ENCODE measurements at regions not wholly inside any gene's neighbourhood (a gene's known extent, or its start where the extent isn't known, plus 50 kb on each side); places are given as distances from the start of the nearest gene placed in this dataset.
"Not testable (repeated sequence)": the region's sequence is repeated elsewhere in the genome, so short reads cannot be mapped to it uniquely, and the experiment has no call there.

- H3K36me3 ChIP-seq = no peaks in the 10 kb centered on the region
- 61 to 77% (median 66%) methylated on average over 1 of the region's 1 CpG for WGBS, 4 donors
- H3K9me3 ChIP-seq = peaks cover 0 to 11% (median 0%) of the 10 kb centered on the region in 12 donors
- H3K4me3 ChIP-seq = no peak overlapping the region
- H3K27me3 ChIP-seq = no peaks in the 10 kb centered on the region
- intact Hi-C loops (cut with DNase I) = no loop called here
- ATAC-seq = no peak
- H3K27ac ChIP-seq = no peak overlapping the region
- DNase-seq = no peak
- no peaks in the 10 kb centered on the region for H3K4me1 ChIP-seq
- TF ChIP-seq POLR2A (IDR thresholded peaks at IDR 0.05) = no peak
- TF ChIP-seq, protein P1, sequence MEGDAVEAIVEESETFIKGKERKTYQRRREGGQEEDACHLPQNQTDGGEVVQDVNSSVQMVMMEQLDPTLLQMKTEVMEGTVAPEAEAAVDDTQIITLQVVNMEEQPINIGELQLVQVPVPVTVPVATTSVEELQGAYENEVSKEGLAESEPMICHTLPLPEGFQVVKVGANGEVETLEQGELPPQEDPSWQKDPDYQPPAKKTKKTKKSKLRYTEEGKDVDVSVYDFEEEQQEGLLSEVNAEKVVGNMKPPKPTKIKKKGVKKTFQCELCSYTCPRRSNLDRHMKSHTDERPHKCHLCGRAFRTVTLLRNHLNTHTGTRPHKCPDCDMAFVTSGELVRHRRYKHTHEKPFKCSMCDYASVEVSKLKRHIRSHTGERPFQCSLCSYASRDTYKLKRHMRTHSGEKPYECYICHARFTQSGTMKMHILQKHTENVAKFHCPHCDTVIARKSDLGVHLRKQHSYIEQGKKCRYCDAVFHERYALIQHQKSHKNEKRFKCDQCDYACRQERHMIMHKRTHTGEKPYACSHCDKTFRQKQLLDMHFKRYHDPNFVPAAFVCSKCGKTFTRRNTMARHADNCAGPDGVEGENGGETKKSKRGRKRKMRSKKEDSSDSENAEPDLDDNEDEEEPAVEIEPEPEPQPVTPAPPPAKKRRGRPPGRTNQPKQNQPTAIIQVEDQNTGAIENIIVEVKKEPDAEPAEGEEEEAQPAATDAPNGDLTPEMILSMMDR (IDR thresholded peaks at IDR 0.05) = no peak
These were observed 292.4 kb upstream of the ACO1 start for GRCh38 chr9:32092031-32092430.

DNA sequence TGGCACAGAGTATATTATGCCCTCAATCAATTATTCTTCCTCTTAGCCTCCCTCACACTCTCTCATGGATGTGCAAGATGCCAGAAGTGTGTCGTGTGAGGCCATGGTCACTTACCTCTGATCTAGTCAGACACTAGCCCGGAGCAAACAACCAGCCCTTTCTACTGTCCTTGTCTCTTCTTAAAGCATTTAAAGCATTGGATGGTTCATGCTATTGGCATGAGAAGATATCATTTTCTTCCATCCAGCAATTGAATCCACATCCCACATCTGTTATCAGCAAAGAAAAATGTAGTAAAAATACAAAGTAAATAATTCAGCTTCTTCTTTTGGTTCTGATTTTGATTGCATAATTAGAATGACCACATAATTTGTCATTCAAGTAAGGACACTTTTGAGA lies 267.2 kb upstream of the ACO1 start:
- intact Hi-C loops (cut with DNase I) = no loop called here
- Histone ChIP-seq H3K4me3 (no peak overlapping the region), H3K36me3 (no peaks in the 10 kb centered on the region), H3K9me3 (peaks cover 0 to 7% (median 2%) of the 10 kb centered on the region in 12 donors), H3K4me1 (no peaks in the 10 kb centered on the region), H3K27ac (no peak overlapping the region), H3K27me3 (no peaks in the 10 kb centered on the region)
- DNase-seq (no peak), ATAC-seq (no peak)
- TF ChIP-seq POLR2A (IDR thresholded peaks at IDR 0.05) = no peak
- TF ChIP-seq, protein P1 (IDR thresholded peaks at IDR 0.05) = no peak
- WGBS, 4 donors = 67 to 76% (median 68%) methylated on average over 2 of the region's 2 CpGs

DNA sequence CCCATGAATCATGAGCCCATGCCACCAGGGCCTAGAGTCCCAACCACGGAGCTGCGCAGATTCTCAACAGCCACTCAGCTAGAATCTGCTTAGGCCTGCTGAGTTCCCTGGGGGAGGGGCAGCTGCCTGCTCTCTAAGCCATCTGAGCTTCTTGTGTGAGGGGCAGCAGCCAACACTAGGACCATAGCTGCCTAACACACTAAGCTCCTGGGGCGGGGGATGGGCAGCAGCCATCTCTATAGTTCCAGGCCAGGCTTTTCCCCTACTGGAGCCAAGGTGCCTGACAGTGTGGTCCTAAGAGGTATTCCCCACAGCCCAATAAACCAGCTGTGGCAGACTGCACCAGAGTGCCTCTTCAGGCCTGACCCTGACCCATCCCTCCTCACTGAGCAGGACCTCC lies 255.9 kb upstream of the ACO1 start:
- no peak for ATAC-seq
- H3K9me3 ChIP-seq = peaks cover 0 to 2% (median 0%) of the 10 kb centered on the region in 12 donors
- intact Hi-C loops (cut with DNase I) = no loop called here
- DNase-seq = no peak
- TF ChIP-seq POLR2A (IDR thresholded peaks at IDR 0.05) = no peak
- TF ChIP-seq, protein P1 (IDR thresholded peaks at IDR 0.05) = no peak
- no peaks in the 10 kb centered on the region for H3K36me3 ChIP-seq
- WGBS, 4 donors = 88 to 100% (median 91%) methylated on average over 2 to 3 of the region's 3 CpGs
- no peaks in the 10 kb centered on the region for H3K4me1 ChIP-seq
- no peak overlapping the region for H3K27ac ChIP-seq
- H3K27me3 ChIP-seq = no peaks in the 10 kb centered on the region
- H3K4me3 ChIP-seq = no peak overlapping the region

DNA sequence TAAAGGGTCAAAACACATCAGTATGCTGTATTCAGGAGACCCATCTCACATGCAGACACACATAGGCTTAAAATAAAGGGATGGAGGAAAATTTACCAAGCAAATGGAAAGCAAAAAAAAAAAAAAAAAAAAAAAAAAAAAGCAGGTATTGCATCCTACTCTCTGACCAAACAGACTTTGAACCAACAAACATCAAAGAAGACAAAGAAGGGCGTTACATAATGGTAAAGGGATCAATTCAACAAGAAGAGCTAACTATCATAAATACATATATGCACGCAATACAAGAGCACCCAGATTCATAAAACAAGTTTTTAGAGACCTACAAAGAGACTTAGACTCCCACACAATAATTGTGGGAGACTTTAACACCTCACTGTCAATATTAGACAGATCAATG lies 253.7 kb upstream of the ACO1 start:
- H3K9me3 ChIP-seq; intact Hi-C loops (cut with DNase I); H3K27ac ChIP-seq; ATAC-seq; DNase-seq; H3K4me3 ChIP-seq; H3K36me3 ChIP-seq; H3K27me3 ChIP-seq; H3K4me1 ChIP-seq: not testable (repeated sequence)
- 53 to 70% (median 60%) methylated on average over 2 of the region's 2 CpGs for WGBS, 4 donors

- DNase-seq = no peak
These were observed 247.6 kb upstream of the ACO1 start for GRCh38 chr9:32136700-32137339.

More at GRCh38 chr9:32136700-32137339, 247.6 kb upstream of the ACO1 start:
- Histone ChIP-seq H3K27me3 (no peaks in the 10 kb centered on the region), H3K4me3 (no peak overlapping the region), H3K36me3 (no peaks in the 10 kb centered on the region), H3K9me3 (peaks cover 0 to 6% (median 0%) of the 10 kb centered on the region in 12 donors), H3K27ac (no peak overlapping the region), H3K4me1 (no peaks in the 10 kb centered on the region)
- no peak for ATAC-seq
- 55 to 71% (median 62%) methylated on average over 3 of the region's 3 CpGs for WGBS, 4 donors
- intact Hi-C loops (cut with DNase I) = no loop called here
- no peak for TF ChIP-seq POLR2A (IDR thresholded peaks at IDR 0.05)
- TF ChIP-seq, protein P1 (IDR thresholded peaks at IDR 0.05) = no peak
